Activated B cell treated with CpG ODN at 0.5 μM for 24 hours (primary cell): ENCODE measurements at regions not wholly inside any gene's neighbourhood (a gene's known extent, or its start where the extent isn't known, plus 50 kb on each side); places are given as distances from the start of the nearest gene placed in this dataset.

ENCODE experiments used
- ATAC-seq: fragments of 200-7000 bp; cut with Tn5 transposase; one replicate; pipeline ENCODE4 v1.10.0; 2021; ENCODE audit warnings: low read depth, mild to moderate bottlenecking, moderate library complexity
- CTCF ChIA-PET: fragments of 350-600 bp; sonication (Branson Sonifier 250); formaldehyde crosslinking; loops from one replicate; lab custom pipeline; 2021; ENCODE audit warnings: antibody characterized with exemption; lab: Charles Lee
- POLR2A ChIA-PET: fragments of 350-600 bp; sonication (Branson Sonifier 250); formaldehyde crosslinking; loops from one replicate; lab custom pipeline; 2021; ENCODE audit warnings: antibody characterized with exemption; lab: Charles Lee
- DNase-seq: peaks from one replicate; pipeline ENCODE4 v3.0.0; 2022
- H3K27ac Mint-ChIP-seq: one replicate; pipeline ENCODE4 v1.8.0; 2020; ENCODE audit warnings: mixed read lengths
- H3K27me3 Mint-ChIP-seq: one replicate; pipeline ENCODE4 v1.8.0; 2021; ENCODE audit warnings: mixed read lengths
- H3K36me3 Mint-ChIP-seq: one replicate; pipeline ENCODE4 v1.8.0; 2021; ENCODE audit warnings: low read depth, mixed read lengths
- H3K4me1 Mint-ChIP-seq: one replicate; pipeline ENCODE4 v1.8.0; 2021; ENCODE audit warnings: mixed read lengths
- H3K4me3 Mint-ChIP-seq: one replicate; pipeline ENCODE4 v1.8.0; 2020; ENCODE audit warnings: mild to moderate bottlenecking, mixed read lengths
- H3K9me3 Mint-ChIP-seq: one replicate; pipeline ENCODE4 v1.8.0; 2020; ENCODE audit warnings: mixed read lengths
- CTCF ChIP-seq: fragments of 200-600 bp; IDR thresholded peaks from one replicate; pipeline ENCODE4 v1.8.0; 2022; ENCODE audit warnings: antibody characterized with exemption, mild to moderate bottlenecking
- intact Hi-C: fragments of 100-400 bp; cut with micrococcal nuclease; formaldehyde crosslinking; loops from one replicate; pipeline ENCODE4 v1.15.1; 2024

GRCh38 chr17:52737071-52737470 is 578.6 kb upstream of the CA10 start:
- TF ChIP-seq CTCF: no peak
- H3K27me3 Mint-ChIP-seq: no peaks in the 10 kb centered on the region
- no peaks in the 10 kb centered on the region for H3K4me1 Mint-ChIP-seq
- no peaks in the 10 kb centered on the region for H3K36me3 Mint-ChIP-seq
- ATAC-seq (no peak), DNase-seq (no peak)
- POLR2A ChIA-PET: no interaction called here
- no peak overlapping the region for H3K27ac Mint-ChIP-seq
- CTCF ChIA-PET: no interaction called here
- H3K4me3 Mint-ChIP-seq: no peak overlapping the region
- H3K9me3 Mint-ChIP-seq: peaks cover 6% of the 10 kb centered on the region
- intact Hi-C loops: no loop called here

- Mint-ChIP-seq H3K36me3 (no peaks in the 10 kb centered on the region), H3K9me3 (peaks cover 6% of the 10 kb centered on the region), H3K4me3 (no peak overlapping the region), H3K27me3 (no peaks in the 10 kb centered on the region), H3K27ac (no peak overlapping the region), H3K4me1 (no peaks in the 10 kb centered on the region)
- ATAC-seq (no peak), DNase-seq (no peak)
- intact Hi-C loops: no loop called here
- ChIA-PET POLR2A (no interaction called here), CTCF (no interaction called here)
- TF ChIP-seq CTCF: no peak
Observed at GRCh38 chr17:52732841-52733240, 574.3 kb upstream of the CA10 start.

GRCh38 chr17:52724578-52724977 is 566.1 kb upstream of the CA10 start:
- Mint-ChIP-seq H3K36me3 (no peaks in the 10 kb centered on the region), H3K27me3 (no peaks in the 10 kb centered on the region), H3K4me1 (no peaks in the 10 kb centered on the region), H3K27ac (no peak overlapping the region), H3K9me3 (no peaks in the 10 kb centered on the region), H3K4me3 (no peak overlapping the region)
- DNase-seq (no peak), ATAC-seq (no peak)
- POLR2A ChIA-PET: no interaction called here
- CTCF ChIA-PET: no interaction called here
- intact Hi-C loops: no loop called here
- no peak for TF ChIP-seq CTCF

GRCh38 chr17:52721910-52722309 is 563.4 kb upstream of the CA10 start:
- ChIA-PET POLR2A (no interaction called here), CTCF (no interaction called here)
- H3K4me1 Mint-ChIP-seq: no peaks in the 10 kb centered on the region
- no peaks in the 10 kb centered on the region for H3K27me3 Mint-ChIP-seq
- no peak overlapping the region for H3K4me3 Mint-ChIP-seq
- no peak overlapping the region for H3K27ac Mint-ChIP-seq
- DNase-seq (no peak), ATAC-seq (no peak)
- intact Hi-C loops: no loop called here
- no peak for TF ChIP-seq CTCF
- H3K9me3 Mint-ChIP-seq: peaks cover 5% of the 10 kb centered on the region
- H3K36me3 Mint-ChIP-seq: no peaks in the 10 kb centered on the region

- no peak for DNase-seq
- no peaks in the 10 kb centered on the region for H3K36me3 Mint-ChIP-seq
- no peaks in the 10 kb centered on the region for H3K4me1 Mint-ChIP-seq
- no peak overlapping the region for H3K4me3 Mint-ChIP-seq
- no peak for TF ChIP-seq CTCF
- no peaks in the 10 kb centered on the region for H3K27me3 Mint-ChIP-seq
- ChIA-PET CTCF (no interaction called here), POLR2A (no interaction called here)
- no peak for ATAC-seq
- H3K27ac Mint-ChIP-seq: no peak overlapping the region
- intact Hi-C loops: no loop called here
- peaks cover 5% of the 10 kb centered on the region for H3K9me3 Mint-ChIP-seq
Observed at GRCh38 chr17:52710363-52710901, 551.9 kb upstream of the CA10 start.
